K562 (cell line): ENCODE measurements at regions not wholly inside any gene's neighbourhood (a gene's known extent, or its start where the extent isn't known, plus 50 kb on each side); places are given as distances from the start of the nearest gene placed in this dataset.

ENCODE experiments used
- ATAC-seq: fragments of 200-7000 bp; cut with Tn5 transposase; 3 replicates; pipeline ENCODE4 v1.9.1; 2020; ENCODE audit warnings: moderate library complexity
- BruUV-seq: library from RNA; stranded (reverse); fragments of 400-500 nt; replicated peaks from 2 replicates; lab custom pipeline; 2021; lab: Mats Ljungman, UMichigan
- CTCF ChIA-PET: fragments of 300-600 bp; formaldehyde crosslinking; extraction: SDS; loops from one replicate; lab custom pipeline; 2021; ENCODE audit warnings: low intra/inter-chr PET ratio; lab: Yijun Ruan, JAX
- POLR2A ChIA-PET: fragments of 300-600, 350-650 bp; sonication (Branson Sonifier 250); formaldehyde crosslinking; extraction: SDS; loops from one replicate; lab custom pipeline; 2021; ENCODE audit warnings: antibody characterized with exemption, inconsistent platforms; lab: Yijun Ruan, JAX
- DNase-seq, 4 experiments: peaks; one replicate each; pipeline versions ENCODE4 v3.0.0 to v3.0.0-alpha.2; 2011 to 2018; ENCODE audit warnings: low spot score in 3 of 4, mixed read lengths in 3 of 4; ENCODE audit errors: extremely low read depth in 1 of 4
- FAIRE-seq: peaks from 2 replicates; lab custom pipeline; 2011; peaks lifted over from hg19 to GRCh38; lab: Jason Lieb, UNC
- H2AFZ ChIP-seq: 2 replicates; pipeline ENCODE4 v1.6.0; 2011; ENCODE audit warnings: low read depth, low read length, control low read depth, inconsistent platforms
- H3K27ac ChIP-seq: fragments of 200-600 bp; 3 replicates; pipeline ENCODE4 v1.8.0; 2011; ENCODE audit warnings: low read depth, mild to moderate bottlenecking, control low read depth, inconsistent platforms, low read length, moderate library complexity, mixed read lengths; ENCODE audit errors: extremely low read depth
- H3K27me3 ChIP-seq, 2 experiments: fragments of 300-600 bp in 1 of 2; 2 replicates in 1 of 2; 3 replicates in 1 of 2; pipeline versions ENCODE4 v1.6.0 to v1.8.0; 2011; ENCODE audit warnings: inconsistent platforms in 2 of 2, low read length in 2 of 2, mild to moderate bottlenecking in 1 of 2, mixed read lengths in 1 of 2, moderate library complexity in 1 of 2; ENCODE audit not compliant: control insufficient read depth in 2 of 2, insufficient read depth in 2 of 2
- H3K36me3 ChIP-seq: fragments of 300-600 bp; 3 replicates; pipeline ENCODE4 v1.8.0; 2011; ENCODE audit warnings: mild to moderate bottlenecking, low read length, inconsistent platforms; ENCODE audit not compliant: control insufficient read depth, insufficient read depth
- H3K4me1 ChIP-seq, 2 experiments: fragments of 200-600 bp in 1 of 2; replicated peaks in 1 of 2; 2 replicates in 1 of 2; 3 replicates in 1 of 2; pipeline versions ENCODE4 v1.5.1 to v1.8.0; 2011; ENCODE audit warnings: inconsistent platforms in 2 of 2, low read length in 2 of 2, mild to moderate bottlenecking in 1 of 2, mixed read lengths in 1 of 2, moderate library complexity in 1 of 2; ENCODE audit not compliant: control insufficient read depth in 2 of 2, insufficient read depth in 2 of 2
- H3K4me2 ChIP-seq: 2 replicates; pipeline ENCODE4 v1.6.1; 2011; ENCODE audit warnings: low read length, control low read depth, inconsistent platforms, mixed read lengths; ENCODE audit not compliant: insufficient read depth
- H3K4me3 ChIP-seq: fragments of 200-600 bp; sonication (generic), shearing (Covaris generic); 2 replicates; pipeline ENCODE4 v1.5.1; 2016; ENCODE audit warnings: control low read depth, inconsistent platforms
- H3K79me2 ChIP-seq: fragments of 200-600 bp; 3 replicates; pipeline ENCODE4 v1.8.0; 2011; ENCODE audit warnings: low read length, inconsistent platforms; ENCODE audit not compliant: control insufficient read depth, insufficient read depth
- H3K9ac ChIP-seq, 2 experiments: 2 replicates each; pipeline versions ENCODE4 v1.6.0 to v1.6.1; 2011; ENCODE audit warnings: low read depth in 2 of 2, low read length in 2 of 2, control low read depth in 1 of 2, inconsistent platforms in 1 of 2, mild to moderate bottlenecking in 1 of 2, mixed read lengths in 1 of 2; ENCODE audit not compliant: insufficient read depth in 1 of 2
- H3K9me1 ChIP-seq: one replicate; pipeline ENCODE4 v1.6.0; 2011; ENCODE audit warnings: inconsistent platforms, mild to moderate bottlenecking, low read length, moderate library complexity; ENCODE audit not compliant: control insufficient read depth, insufficient read depth
- H3K9me3 ChIP-seq: replicated peaks from 2 replicates; pipeline ENCODE4 v1.5.1; 2011; ENCODE audit warnings: low read depth, low read length, inconsistent platforms; ENCODE audit not compliant: control insufficient read depth, insufficient read depth
- H4K20me1 ChIP-seq: replicated peaks from 2 replicates; pipeline ENCODE4 v1.6.1; 2011; ENCODE audit warnings: low read length, inconsistent platforms, mixed read lengths; ENCODE audit not compliant: control insufficient read depth, insufficient read depth
- GATA2 ChIP-seq: sonication (generic); formaldehyde crosslinking; IDR thresholded peaks from 2 replicates; pipeline ENCODE4 v1.4.0; 2020; ENCODE audit warnings: mild to moderate bottlenecking, missing genetic modification reagents
- HMGXB4 ChIP-seq: sonication (generic); formaldehyde crosslinking; IDR thresholded peaks from 2 replicates; pipeline ENCODE4 v1.8.1; 2023; ENCODE audit warnings: mild to moderate bottlenecking, missing genetic modification reagents
- MCM7 ChIP-seq, 2 experiments: fragments of 450-650 bp; IDR thresholded peaks; 2 replicates each; pipeline ENCODE4 v1.6.1; 2016 to 2018
- MLX ChIP-seq, 2 experiments: fragments of 450-650 bp in 1 of 2; sonication (generic) in 1 of 2; formaldehyde crosslinking; conservative IDR thresholded peaks; 2 replicates each; pipeline versions ENCODE4 v1.4.0 to v1.8.1; 2020 to 2022; ENCODE audit warnings: mild to moderate bottlenecking in 1 of 2, missing genetic modification reagents in 1 of 2
- MTA3 ChIP-seq: fragments of 450-650 bp; formaldehyde crosslinking; IDR thresholded peaks from 2 replicates; pipeline ENCODE4 v1.6.1; 2017; ENCODE audit warnings: mild to moderate bottlenecking, borderline replicate concordance
- SMARCA4 ChIP-seq: fragments of 450-650 bp; IDR thresholded peaks from 2 replicates; pipeline ENCODE4 v1.6.1; 2016
- TOE1 ChIP-seq, 2 experiments: fragments of 450-650 bp in 1 of 2; sonication (generic) in 1 of 2; formaldehyde crosslinking in 1 of 2; IDR thresholded peaks; 2 replicates each; pipeline versions ENCODE4 v1.7.1 to v1.8.0; 2016 to 2022; ENCODE audit warnings: borderline replicate concordance in 2 of 2, mild to moderate bottlenecking in 2 of 2, antibody characterized with exemption in 1 of 2, inconsistent platforms in 1 of 2, low read depth in 1 of 2, missing genetic modification reagents in 1 of 2, moderate library complexity in 1 of 2
- ZBTB33 ChIP-seq: sonication (generic); formaldehyde crosslinking; IDR thresholded peaks from 2 replicates; pipeline ENCODE4 v1.8.1; 2023; ENCODE audit warnings: mild to moderate bottlenecking, missing genetic modification reagents
- ZC3H4 ChIP-seq: sonication (generic); formaldehyde crosslinking; IDR thresholded peaks from 2 replicates; pipeline ENCODE4 v1.9.0; 2021; ENCODE audit warnings: missing genetic modification reagents, borderline replicate concordance
- ZFX ChIP-seq: sonication (generic); formaldehyde crosslinking; IDR thresholded peaks from 2 replicates; pipeline ENCODE4 v1.8.0; 2022; ENCODE audit warnings: mild to moderate bottlenecking, missing genetic modification reagents, moderate library complexity
- ZNF398 ChIP-seq: fragments of 250-450 bp; sonication (Bioruptor Pico); IDR thresholded peaks from 2 replicates; pipeline ENCODE4 v1.8.0; 2021; ENCODE audit warnings: moderate library complexity, mild to moderate bottlenecking, inconsistent platforms
- ZNF449 ChIP-seq: fragments of 250-450 bp; sonication (Bioruptor Pico); IDR thresholded peaks from 2 replicates; pipeline ENCODE4 v1.8.0; 2022; ENCODE audit warnings: moderate library complexity, mild to moderate bottlenecking, inconsistent platforms
- ZNF586 ChIP-seq: fragments of 450-650 bp; formaldehyde crosslinking; conservative IDR thresholded peaks from 2 replicates; pipeline ENCODE4 v1.4.0; 2020; ENCODE audit warnings: mild to moderate bottlenecking, moderate library complexity
- WGBS: fragments of 100-300 bp; shearing (Covaris generic); methylation state at CpG from one replicate; pipeline ENCODE4 v1.1.6; 2016; ENCODE audit warnings: low coverage, mixed read lengths; ENCODE audit not compliant: insufficient coverage; ENCODE audit errors: missing lambda C conversion rate; 5-methylcytosine and 5-hydroxymethylcytosine counted together
- in situ Hi-C: fragments of 300-500 bp; cut with MboI; formaldehyde crosslinking; loops from 4 replicates; pipeline ENCODE4 v1.15.0; 2018; ENCODE audit warnings: inconsistent platforms, mixed read lengths
- intact Hi-C: fragments of 100-400 bp; cut with micrococcal nuclease; formaldehyde crosslinking; loops from 2 replicates; pipeline ENCODE4 v1.14.2; 2022

- intact Hi-C loops, result no loop called here
- ChIA-PET POLR2A (no interaction called here), CTCF (no interaction called here)
- H3K4me3 ChIP-seq, result no peak overlapping the region
- DNase-seq, result no peak
- no peaks in the 10 kb centered on the region for H3K79me2 ChIP-seq
- no peak overlapping the region for H3K27ac ChIP-seq
- in situ Hi-C loops, result no loop called here
- 5% methylated on average over 4 of the region's 4 CpGs for WGBS
- no peaks in the 10 kb centered on the region for H4K20me1 ChIP-seq
- H3K36me3 ChIP-seq, result no peaks in the 10 kb centered on the region
- no TSS peak for BruUV-seq
- no peak for ATAC-seq
- no peak overlapping the region for H3K9ac ChIP-seq
- H3K9me3 ChIP-seq, result no peaks in the 10 kb centered on the region
- no peak for FAIRE-seq
- no peak overlapping the region for H2AFZ ChIP-seq
- H3K9me1 ChIP-seq, result no peaks in the 10 kb centered on the region
- H3K27me3 ChIP-seq, result no peaks in the 10 kb centered on the region
- H3K4me1 ChIP-seq, result no peaks in the 10 kb centered on the region
- H3K4me2 ChIP-seq, result no peak overlapping the region
- no peak for TF ChIP-seq ZNF449
- TF ChIP-seq ZBTB33, result no peak
- no peak for TF ChIP-seq ZFX
- TF ChIP-seq SMARCA4, result no peak
- TF ChIP-seq MCM7 (IDR thresholded peaks at IDR 0.05), result no peak
- TF ChIP-seq ZC3H4, result no peak
- TF ChIP-seq MLX (CRISPR knock-in tag; conservative IDR thresholded peaks at IDR 0.05), result no peak
- no peak for TF ChIP-seq HMGXB4
- no peak for TF ChIP-seq TOE1 (IDR thresholded peaks at IDR 0.05; ENCODE audit: borderline replicate concordance)
- TF ChIP-seq TOE1 (CRISPR knock-in tag; IDR thresholded peaks at IDR 0.05; ENCODE audit: borderline replicate concordance, low read depth), result no peak
- TF ChIP-seq GATA2 (CRISPR knock-in tag), result no peak
- TF ChIP-seq ZNF586 (CRISPR knock-in tag), result no peak
- no peak for TF ChIP-seq ZNF398 (CRISPR knock-in tag)
- TF ChIP-seq MTA3, result no peak
These were observed 91.3 kb upstream of the C1QTNF9B start for GRCh38 chr13:23988546-23989122.
